ENCODE measurements at regions not wholly inside any gene's neighbourhood (a gene's known extent, or its start where the extent isn't known, plus 50 kb on each side); places are given as distances from the start of the nearest gene placed in this dataset.
"Not testable (repeated sequence)": the region's sequence is repeated elsewhere in the genome, so short reads cannot be mapped to it uniquely, and the experiment has no call there.

- in situ Hi-C loops (cut with HindIII; ENCODE audit: low pct_unique_long_range_greater_than_20kb, low sequenced_read_pairs): no loop called here
- TF ChIP-seq JUND (IDR thresholded peaks at IDR 0.05; ENCODE audit: low read depth): no peak
- no peak for DNase-seq (ENCODE audit: low read depth in 1 of 2, low spot score in 1 of 2)
These were observed 94.2 kb upstream of the SFSWAP start for GRCh38 chr12:131616738-131617137.

GRCh38 chr12:131617179-131617578, 93.7 kb upstream of the SFSWAP start:
- in situ Hi-C loops (cut with HindIII; ENCODE audit: low pct_unique_long_range_greater_than_20kb, low sequenced_read_pairs): no loop called here
- no peak for DNase-seq (ENCODE audit: low read depth in 1 of 2, low spot score in 1 of 2)
- TF ChIP-seq JUND (IDR thresholded peaks at IDR 0.05; ENCODE audit: low read depth): no peak

- no peak for TF ChIP-seq JUND (IDR thresholded peaks at IDR 0.05; ENCODE audit: low read depth)
- in situ Hi-C loops (cut with HindIII; ENCODE audit: low pct_unique_long_range_greater_than_20kb, low sequenced_read_pairs): no loop called here
- no peak for DNase-seq (ENCODE audit: low read depth in 1 of 2, low spot score in 1 of 2)
These were observed 93.1 kb upstream of the SFSWAP start for GRCh38 chr12:131617596-131618302.

- TF ChIP-seq JUND (IDR thresholded peaks at IDR 0.05; ENCODE audit: low read depth): no peak
- in situ Hi-C loops (cut with HindIII; ENCODE audit: low pct_unique_long_range_greater_than_20kb, low sequenced_read_pairs): no loop called here
- peak; percentile 78 to 82 for DNase-seq (ENCODE audit: low read depth in 1 of 2, low spot score in 1 of 2)
These were observed 92.6 kb upstream of the SFSWAP start for GRCh38 chr12:131618303-131618658.

DNA sequence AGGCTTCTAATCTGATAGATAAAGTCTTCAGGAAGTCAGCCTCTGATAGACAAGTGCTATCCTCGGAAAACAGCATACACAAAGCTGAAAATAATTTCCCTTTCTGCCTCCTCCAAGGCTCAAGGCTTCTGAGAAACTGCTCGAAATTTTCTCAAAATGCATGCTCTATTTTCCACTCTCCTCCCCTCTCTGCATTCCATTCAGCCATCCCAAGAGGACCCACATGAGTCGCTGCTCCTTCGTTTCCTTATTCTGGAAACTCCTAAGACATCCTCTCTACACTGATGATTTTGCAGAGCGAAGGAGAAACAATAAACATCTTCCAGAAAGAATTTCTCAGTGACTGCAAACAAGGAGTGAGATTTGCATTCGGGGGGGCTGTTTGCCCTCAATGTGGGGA, 92.2 kb upstream of the SFSWAP start:
- TF ChIP-seq JUND (IDR thresholded peaks at IDR 0.05; ENCODE audit: low read depth): no peak
- in situ Hi-C loops (cut with HindIII; ENCODE audit: low pct_unique_long_range_greater_than_20kb, low sequenced_read_pairs): no loop called here
- no peak for DNase-seq (ENCODE audit: low read depth in 1 of 2, low spot score in 1 of 2)

DNA sequence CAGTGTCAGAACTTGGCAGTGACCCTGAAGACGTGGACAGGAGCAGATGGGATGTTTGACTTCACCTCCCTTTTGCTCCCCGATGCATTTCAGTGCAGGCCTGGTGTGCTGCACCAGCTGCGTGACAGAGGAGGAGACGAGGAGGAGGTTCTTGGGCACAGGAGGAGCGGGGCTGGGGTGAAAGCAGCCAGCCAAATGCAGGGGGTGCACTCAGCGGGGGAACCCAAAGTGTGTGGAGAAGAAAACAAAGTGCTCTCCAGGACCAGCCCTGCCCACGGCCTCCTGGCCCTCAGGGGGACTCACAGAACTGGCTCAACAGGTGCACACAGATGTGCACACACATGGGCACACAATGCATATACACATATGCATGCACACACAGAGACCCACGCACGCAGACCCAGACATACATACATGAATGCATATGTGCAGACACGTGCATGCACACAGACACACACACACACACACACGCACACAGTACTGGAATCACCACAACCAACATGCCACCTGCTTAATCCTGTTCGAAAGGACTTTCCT, 91.7 kb upstream of the SFSWAP start:
- TF ChIP-seq JUND (IDR thresholded peaks at IDR 0.05; ENCODE audit: low read depth): no peak
- no peak for DNase-seq (ENCODE audit: low read depth in 1 of 2, low spot score in 1 of 2)
- in situ Hi-C loops (cut with HindIII; ENCODE audit: low pct_unique_long_range_greater_than_20kb, low sequenced_read_pairs): no loop called here

DNA sequence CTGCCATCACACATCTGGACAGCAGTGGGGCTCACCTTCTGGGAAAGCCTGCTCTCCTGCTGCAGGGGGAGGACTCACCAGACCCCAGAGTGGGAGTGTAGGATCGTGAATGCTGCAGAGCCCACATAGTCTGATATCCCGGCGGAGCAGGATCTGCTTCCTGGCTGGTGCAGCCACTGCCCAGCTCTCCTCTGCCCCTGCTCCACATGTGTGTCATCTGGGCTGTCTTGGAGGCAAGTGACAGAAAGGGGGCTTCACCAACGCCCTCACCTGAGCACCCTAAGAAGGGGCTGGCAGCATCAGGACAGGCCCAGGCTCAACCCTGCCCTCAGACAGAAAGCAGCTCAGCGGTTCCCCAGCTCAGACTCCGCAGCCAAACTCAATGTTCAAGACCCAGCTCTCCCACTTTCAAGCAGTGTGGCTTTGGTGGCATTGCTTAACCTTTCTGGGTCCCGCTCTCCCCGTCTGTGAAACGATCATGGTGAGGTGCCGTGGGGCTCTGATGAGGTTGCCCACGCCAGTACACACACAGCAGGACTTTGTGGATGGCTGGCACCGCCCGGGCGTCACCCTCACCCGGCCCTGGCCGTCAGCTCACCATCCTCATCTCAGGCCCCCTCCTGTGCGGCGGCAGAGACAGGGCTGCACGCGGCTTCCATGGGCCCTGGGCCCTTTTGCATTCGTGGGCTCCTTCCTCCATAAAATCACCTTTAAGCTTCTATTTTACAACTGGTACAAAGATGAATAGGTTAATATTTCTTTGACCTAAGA, 91.0 kb upstream of the SFSWAP start:
- in situ Hi-C loops (cut with HindIII; ENCODE audit: low pct_unique_long_range_greater_than_20kb, low sequenced_read_pairs): no loop called here
- no peak for DNase-seq (ENCODE audit: low read depth in 1 of 2, low spot score in 1 of 2)
- no peak for TF ChIP-seq JUND (IDR thresholded peaks at IDR 0.05; ENCODE audit: low read depth)

GRCh38 chr12:131620520-131620919, 90.4 kb upstream of the SFSWAP start:
- TF ChIP-seq JUND (IDR thresholded peaks at IDR 0.05; ENCODE audit: low read depth): no peak
- in situ Hi-C loops (cut with HindIII; ENCODE audit: low pct_unique_long_range_greater_than_20kb, low sequenced_read_pairs): no loop called here
- peak in 1 of 2 experiments; percentile 46 for DNase-seq (ENCODE audit: low read depth in 1 of 2, low spot score in 1 of 2)

GRCh38 chr12:131620946-131621681, 89.8 kb upstream of the SFSWAP start:
- no peak for TF ChIP-seq JUND (IDR thresholded peaks at IDR 0.05; ENCODE audit: low read depth)
- in situ Hi-C loops (cut with HindIII; ENCODE audit: low pct_unique_long_range_greater_than_20kb, low sequenced_read_pairs): no loop called here
- no peak for DNase-seq (ENCODE audit: low read depth in 1 of 2, low spot score in 1 of 2)

DNA sequence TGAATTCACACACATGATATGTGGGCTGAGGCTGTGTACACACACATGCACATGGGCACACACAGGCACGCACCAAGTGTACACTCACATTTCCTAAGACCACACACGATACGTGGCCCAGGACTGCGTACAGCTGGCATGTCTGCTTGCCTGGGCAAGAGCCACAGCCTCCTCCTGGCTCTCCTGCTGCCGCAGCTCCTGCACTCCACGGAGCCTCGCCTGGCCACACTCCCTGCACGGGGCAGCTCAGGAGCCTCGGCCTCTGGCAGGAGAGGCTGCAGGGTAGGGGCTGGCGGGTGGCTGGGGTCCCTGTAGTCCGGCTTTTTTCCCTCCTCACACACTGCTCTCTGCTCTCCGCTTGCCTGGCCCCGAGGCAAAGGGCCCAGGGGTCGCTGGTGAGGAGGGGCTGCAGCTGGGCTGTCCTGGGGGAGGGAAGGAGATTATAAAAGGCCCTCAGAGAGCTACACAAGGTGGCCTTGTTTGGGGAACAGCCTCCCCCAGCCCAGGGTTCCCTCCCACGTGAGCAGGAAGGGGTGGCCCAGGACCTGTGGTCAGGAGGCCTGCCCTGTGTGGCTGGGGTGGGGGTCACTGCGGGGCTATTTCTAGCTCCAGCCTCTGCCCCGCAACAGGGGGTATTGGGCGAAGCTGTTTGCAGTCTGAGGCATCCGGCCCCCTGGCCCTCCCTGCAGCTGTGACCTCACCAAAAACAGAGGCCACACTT, 89.0 kb upstream of the SFSWAP start:
- DNase-seq (ENCODE audit: low read depth in 1 of 2, low spot score in 1 of 2): no peak
- in situ Hi-C loops (cut with HindIII; ENCODE audit: low pct_unique_long_range_greater_than_20kb, low sequenced_read_pairs): no loop called here
- no peak for TF ChIP-seq JUND (IDR thresholded peaks at IDR 0.05; ENCODE audit: low read depth)

DNA sequence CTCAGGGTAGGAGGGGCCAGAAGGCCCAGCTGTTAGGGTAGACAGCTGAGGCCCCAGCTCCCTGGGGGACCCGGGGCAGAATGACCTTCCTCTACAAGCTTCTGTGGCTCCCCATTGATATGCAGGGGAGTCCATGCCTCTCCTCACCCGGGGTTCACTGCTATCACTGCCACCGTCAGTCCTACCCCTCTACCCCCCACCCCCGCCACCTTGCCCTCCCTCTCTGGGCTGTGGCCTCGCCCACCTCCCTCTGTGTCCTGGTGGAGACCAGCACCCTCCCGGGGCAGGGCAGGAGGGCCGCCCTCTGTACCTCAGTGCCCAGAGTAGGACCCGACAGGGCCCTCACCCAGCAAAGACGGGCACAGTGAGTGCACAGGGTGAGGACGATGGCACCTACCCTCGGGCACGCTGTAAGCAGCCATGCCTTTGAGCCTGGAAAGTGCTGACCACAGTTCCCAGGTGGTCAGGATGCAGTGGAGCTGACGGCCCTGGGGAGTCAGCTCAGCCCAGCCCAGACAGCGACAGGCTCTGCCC, 88.4 kb upstream of the SFSWAP start:
- in situ Hi-C loops (cut with HindIII; ENCODE audit: low pct_unique_long_range_greater_than_20kb, low sequenced_read_pairs): no loop called here
- no peak for TF ChIP-seq JUND (IDR thresholded peaks at IDR 0.05; ENCODE audit: low read depth)
- no peak for DNase-seq (ENCODE audit: low read depth in 1 of 2, low spot score in 1 of 2)

DNA sequence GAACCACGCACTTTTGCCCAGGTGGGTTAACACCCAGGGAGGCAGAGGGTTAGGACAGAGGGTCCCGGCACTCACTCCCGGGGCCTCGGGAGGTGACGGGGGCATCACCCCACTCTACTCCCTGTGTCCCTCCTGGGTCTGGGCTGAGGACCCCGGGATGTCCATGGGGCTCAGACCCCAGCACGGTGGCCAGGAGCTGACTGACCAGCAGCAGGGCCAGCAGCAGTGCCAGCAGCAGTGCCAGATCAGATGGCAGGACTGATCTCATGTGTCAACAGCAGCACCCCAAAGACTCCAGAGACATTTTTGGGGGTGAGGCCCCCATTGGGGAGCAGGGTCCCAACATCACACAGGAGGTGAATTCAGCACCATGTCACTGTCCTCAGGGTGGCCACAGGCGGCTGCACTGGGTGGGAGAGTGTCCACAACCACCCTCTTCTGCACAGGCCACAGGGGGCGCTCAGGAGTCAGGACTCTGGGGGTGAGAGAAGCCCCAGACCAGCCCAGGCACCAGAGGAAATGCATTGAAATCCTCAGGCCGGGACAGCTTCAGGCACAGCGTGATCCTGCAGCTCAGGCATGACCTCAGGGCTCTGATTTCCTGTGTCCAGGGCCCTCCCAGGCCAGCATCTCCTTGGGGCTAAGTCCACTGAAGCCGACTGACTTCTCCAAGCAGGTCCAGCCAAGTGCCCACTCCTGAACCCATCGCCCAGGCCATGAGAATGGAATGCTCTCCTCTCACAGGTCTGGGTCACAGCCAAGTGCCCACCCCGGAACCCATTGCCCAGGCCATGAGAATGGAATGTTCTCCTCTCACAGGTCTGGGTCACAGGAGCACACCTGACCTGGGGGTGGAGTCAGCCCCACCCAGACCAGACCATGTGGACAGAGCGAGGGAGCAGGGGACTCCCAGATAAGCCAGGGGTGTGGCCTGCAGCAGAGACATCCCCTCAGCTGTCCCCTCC, 87.2 kb upstream of the SFSWAP start:
- DNase-seq (ENCODE audit: low read depth in 1 of 2, low spot score in 1 of 2); in situ Hi-C loops (cut with HindIII; ENCODE audit: low pct_unique_long_range_greater_than_20kb, low sequenced_read_pairs): not testable (repeated sequence)

- in situ Hi-C loops (cut with HindIII; ENCODE audit: low pct_unique_long_range_greater_than_20kb, low sequenced_read_pairs); DNase-seq (ENCODE audit: low read depth in 1 of 2, low spot score in 1 of 2): not testable (repeated sequence)
These were observed 86.5 kb upstream of the SFSWAP start for GRCh38 chr12:131624369-131624739.

DNA sequence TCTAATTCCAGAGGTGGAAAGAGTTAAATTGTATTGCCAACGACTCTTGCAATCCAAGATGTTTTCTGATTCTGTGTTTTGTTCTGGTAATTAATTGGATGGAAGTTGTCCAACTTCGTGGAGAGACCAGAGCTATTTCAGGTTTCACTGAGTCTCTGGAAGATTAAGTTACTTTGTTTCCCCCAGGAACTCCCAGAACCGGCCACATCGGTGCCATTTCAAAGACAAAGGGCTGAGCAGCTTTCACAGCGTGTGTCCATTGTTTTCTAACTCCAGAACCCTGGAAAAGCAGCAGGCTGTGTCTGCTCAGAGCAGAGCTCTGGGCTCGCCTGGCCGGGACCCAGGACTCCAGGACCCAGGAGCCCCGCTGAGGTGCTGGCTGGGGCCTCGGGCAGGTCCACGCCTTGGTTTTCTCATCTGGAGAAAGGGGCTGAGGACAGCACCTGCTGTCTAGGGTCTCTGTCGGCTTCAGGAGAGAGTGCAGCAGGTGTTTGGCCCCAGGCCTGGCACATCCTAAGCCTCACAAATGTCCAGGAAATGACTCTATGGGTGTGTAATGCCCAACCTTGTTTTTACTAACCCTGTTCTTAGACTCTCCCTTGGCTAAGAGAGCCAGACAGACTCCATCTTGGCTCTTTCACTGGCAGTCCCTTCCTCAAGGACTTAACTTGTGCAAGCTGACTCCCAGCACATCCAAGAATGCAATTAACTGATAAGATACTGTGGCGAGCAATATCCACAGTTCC, 86.0 kb upstream of the SFSWAP start:
- DNase-seq (ENCODE audit: low read depth in 1 of 2, low spot score in 1 of 2); in situ Hi-C loops (cut with HindIII; ENCODE audit: low pct_unique_long_range_greater_than_20kb, low sequenced_read_pairs): not testable (repeated sequence)

Measured in T47D (cell line).